IMR-90 (cell line): ENCODE measurements at regions not wholly inside any gene's neighbourhood (a gene's known extent, or its start where the extent isn't known, plus 50 kb on each side); places are given as distances from the start of the nearest gene placed in this dataset.

Source experiments
- ATAC-seq: fragments of 200-7000 bp; cut with Tn5 transposase; 2 replicates; pipeline ENCODE4 v1.9.1; 2020; ENCODE audit warnings: low read depth, mild to moderate bottlenecking, moderate library complexity
- BruUV-seq: library from RNA; stranded (reverse); fragments of 400-500 nt; replicated peaks from 2 replicates; lab custom pipeline; 2021; lab: Mats Ljungman, UMichigan
- CTCF ChIA-PET: fragments of 300-600 bp; formaldehyde crosslinking; extraction: SDS; loops from one replicate; lab custom pipeline; 2021; ENCODE audit warnings: antibody characterized with exemption; lab: Yijun Ruan, JAX
- POLR2A ChIA-PET: fragments of 300-600 bp; sonication (Branson Sonifier 250); formaldehyde crosslinking; loops from one replicate; lab custom pipeline; 2022; ENCODE audit warnings: antibody characterized with exemption; ENCODE audit not compliant: unreplicated experiment; lab: Charles Lee
- DNase-seq: peaks from one replicate; pipeline ENCODE4 v3.0.0; 2013
- H2AFZ ChIP-seq: replicated peaks from 2 replicates; pipeline ENCODE3; 2013; ENCODE audit warnings: low read length, mild to moderate bottlenecking; ENCODE audit not compliant: poor library complexity
- H2AK5ac ChIP-seq: 2 replicates; pipeline ENCODE4 v1.6.1; 2013; ENCODE audit warnings: low read depth, low read length, inconsistent platforms
- H2AK9ac ChIP-seq: replicated peaks from 2 replicates; pipeline ENCODE3; 2013; ENCODE audit warnings: mild to moderate bottlenecking, low read depth, low read length, moderate library complexity; ENCODE audit not compliant: poor library complexity
- H2BK120ac ChIP-seq: 2 replicates; pipeline ENCODE4 v1.6.1; 2013; ENCODE audit warnings: low read depth, low read length, inconsistent platforms
- H2BK15ac ChIP-seq: 3 replicates; pipeline ENCODE4 v1.6.1; 2013; ENCODE audit warnings: low read depth, low read length, inconsistent platforms
- H2BK20ac ChIP-seq: 2 replicates; pipeline ENCODE4 v1.6.1; 2013; ENCODE audit warnings: low read depth, mild to moderate bottlenecking, inconsistent platforms, low read length, moderate library complexity
- H2BK5ac ChIP-seq: 2 replicates; pipeline ENCODE4 v1.6.1; 2013; ENCODE audit warnings: mild to moderate bottlenecking, low read depth, low read length, inconsistent platforms; ENCODE audit not compliant: poor library complexity, severe bottlenecking
- H3K14ac ChIP-seq: replicated peaks from 2 replicates; pipeline ENCODE4 v1.6.1; 2013; ENCODE audit warnings: low read depth, low read length, inconsistent platforms
- H3K18ac ChIP-seq: 2 replicates; pipeline ENCODE4 v1.6.1; 2013; ENCODE audit warnings: low read depth, low read length, control low read depth
- H3K23ac ChIP-seq: 2 replicates; pipeline ENCODE4 v1.6.1; 2013; ENCODE audit warnings: low read depth, low read length, inconsistent platforms
- H3K27ac ChIP-seq: 2 replicates; pipeline ENCODE4 v1.5.1; 2013; ENCODE audit warnings: mild to moderate bottlenecking, control low read depth, low read length; ENCODE audit not compliant: insufficient read depth
- H3K27me3 ChIP-seq: 2 replicates; pipeline ENCODE4 v1.6.1; 2013; ENCODE audit warnings: low read length; ENCODE audit not compliant: control insufficient read depth, insufficient read depth
- H3K36me3 ChIP-seq: 2 replicates; pipeline ENCODE4 v1.6.1; 2013; ENCODE audit warnings: low read length, mixed read lengths; ENCODE audit not compliant: control insufficient read depth, insufficient read depth
- H3K4ac ChIP-seq: 2 replicates; pipeline ENCODE4 v1.6.1; 2013; ENCODE audit warnings: low read depth, low read length, inconsistent platforms
- H3K4me1 ChIP-seq: 2 replicates; pipeline ENCODE4 v1.6.1; 2013; ENCODE audit warnings: low read length, mixed read lengths; ENCODE audit not compliant: control insufficient read depth, insufficient read depth
- H3K4me2 ChIP-seq: 2 replicates; pipeline ENCODE4 v1.6.1; 2013; ENCODE audit warnings: low read depth, mild to moderate bottlenecking, control low read depth, low read length, moderate library complexity
- H3K4me3 ChIP-seq: 2 replicates; pipeline ENCODE4 v1.5.1; 2013; ENCODE audit warnings: low read depth, mild to moderate bottlenecking, control low read depth, low read length, moderate library complexity; ENCODE audit not compliant: insufficient read depth
- H3K56ac ChIP-seq: 2 replicates; pipeline ENCODE4 v1.6.1; 2013; ENCODE audit warnings: low read length, inconsistent platforms; ENCODE audit not compliant: insufficient read depth; ENCODE audit errors: extremely low read depth
- H3K79me1 ChIP-seq, 2 experiments: 2 replicates each; pipeline ENCODE4 v1.6.1; 2013; ENCODE audit warnings: low read length in 2 of 2, inconsistent platforms in 1 of 2, low read depth in 1 of 2
- H3K9ac ChIP-seq: 2 replicates; pipeline ENCODE4 v1.6.1; 2013; ENCODE audit warnings: low read depth, low read length, control low read depth
- H3K9me1 ChIP-seq: 2 replicates; pipeline ENCODE4 v1.6.1; 2013; ENCODE audit warnings: low read length, inconsistent platforms; ENCODE audit not compliant: insufficient read depth
- H3K9me3 ChIP-seq: 2 replicates; pipeline ENCODE4 v1.6.1; 2013; ENCODE audit warnings: low read length; ENCODE audit not compliant: control insufficient read depth, insufficient read depth
- H4K20me1 ChIP-seq: 2 replicates; pipeline ENCODE4 v1.6.1; 2013; ENCODE audit warnings: low read length, inconsistent platforms; ENCODE audit not compliant: insufficient read depth
- H4K5ac ChIP-seq: 2 replicates; pipeline ENCODE4 v1.6.1; 2013; ENCODE audit warnings: mild to moderate bottlenecking, low read depth, low read length, control low read depth
- H4K8ac ChIP-seq, 2 experiments: 2 replicates each; pipeline ENCODE4 v1.6.1; 2013; ENCODE audit warnings: low read depth in 2 of 2, low read length in 2 of 2, control low read depth in 1 of 2, inconsistent platforms in 1 of 2
- H4K91ac ChIP-seq: 2 replicates; pipeline ENCODE4 v1.6.1; 2013; ENCODE audit warnings: low read depth, low read length, inconsistent platforms; ENCODE audit not compliant: insufficient read depth
- CEBPB ChIP-seq: IDR thresholded peaks from 2 replicates; pipeline ENCODE4 v1.6.1; 2012; ENCODE audit warnings: low read depth, low read length, improper control_type of control experiment
- CHD1 ChIP-seq: IDR thresholded peaks from 2 replicates; pipeline ENCODE4 v1.6.1; 2012; ENCODE audit warnings: low read depth, low read length, improper control_type of control experiment
- FOS ChIP-seq: fragments of 150-350 bp; IDR thresholded peaks from 2 replicates; pipeline ENCODE4 v1.6.1; 2016; ENCODE audit warnings: low read depth, low read length
- MAFK ChIP-seq: IDR thresholded peaks from 2 replicates; pipeline ENCODE4 v1.6.1; 2012; ENCODE audit warnings: low read depth, low read length, improper control_type of control experiment
- MXI1 ChIP-seq: IDR thresholded peaks from 2 replicates; pipeline ENCODE4 v1.6.1; 2012; ENCODE audit warnings: low read depth, mild to moderate bottlenecking, low read length, moderate library complexity, borderline replicate concordance
- NFE2L2 ChIP-seq: fragments of 150-350 bp; IDR thresholded peaks from 2 replicates; pipeline ENCODE4 v1.6.1; 2016; ENCODE audit warnings: low read depth, mild to moderate bottlenecking, low read length
- POLR2A ChIP-seq: IDR thresholded peaks from 2 replicates; pipeline ENCODE4 v1.6.1; 2012; ENCODE audit warnings: mild to moderate bottlenecking, low read depth, low read length
- RCOR1 ChIP-seq: IDR thresholded peaks from 2 replicates; pipeline ENCODE4 v1.6.1; 2012; ENCODE audit warnings: mild to moderate bottlenecking, low read length, improper control_type of control experiment; ENCODE audit not compliant: insufficient replicate concordance
- WGBS, 2 experiments: methylation state at CpG; one replicate each; pipeline versions ENCODE4 v1.1.5 to v1.1.7; 2013; ENCODE audit warnings: missing lambda C conversion rate in 2 of 2; ENCODE audit not compliant: insufficient read length in 1 of 2; ENCODE audit errors: extremely low coverage in 2 of 2; 5-methylcytosine and 5-hydroxymethylcytosine counted together
- dilution Hi-C: fragments of 300-500 bp; cut with HindIII; formaldehyde crosslinking; loops from one replicate; pipeline ENCODE4 v1.14.3; 2018; ENCODE audit warnings: low sequenced_read_pairs; ENCODE audit not compliant: unreplicated experiment
- in situ Hi-C: fragments of 300-500 bp; cut with MboI; formaldehyde crosslinking; loops from 3 replicates; pipeline ENCODE4 v1.14.3; 2019; ENCODE audit warnings: low sequenced_read_pairs, inconsistent platforms, mixed read lengths
- intact Hi-C: fragments of 100-400 bp; cut with micrococcal nuclease; formaldehyde crosslinking; loops from 2 replicates; pipeline ENCODE4 v1.10.0; 2022
- TF ChIP-seq, protein P1 (sequence below): conservative IDR thresholded peaks from 2 replicates; pipeline ENCODE4 v1.5.1; 2012; ENCODE audit warnings: mild to moderate bottlenecking, low read depth, low read length, improper control_type of control experiment

GRCh38 chr15:85974348-85974705 is 105.3 kb upstream of the AGBL1 start:
- H2AFZ ChIP-seq = no peak overlapping the region
- no peak for ATAC-seq
- H3K4me3 ChIP-seq = no peak overlapping the region
- H2BK15ac ChIP-seq = no peak overlapping the region
- no peaks in the 10 kb centered on the region for H3K4me1 ChIP-seq
- no peak for TF ChIP-seq FOS
- TF ChIP-seq CHD1 = no peak
- TF ChIP-seq NFE2L2 = no peak
- TF ChIP-seq MAFK = no peak
- no peak for TF ChIP-seq MXI1
- no peak for TF ChIP-seq POLR2A
- TF ChIP-seq, protein P1, sequence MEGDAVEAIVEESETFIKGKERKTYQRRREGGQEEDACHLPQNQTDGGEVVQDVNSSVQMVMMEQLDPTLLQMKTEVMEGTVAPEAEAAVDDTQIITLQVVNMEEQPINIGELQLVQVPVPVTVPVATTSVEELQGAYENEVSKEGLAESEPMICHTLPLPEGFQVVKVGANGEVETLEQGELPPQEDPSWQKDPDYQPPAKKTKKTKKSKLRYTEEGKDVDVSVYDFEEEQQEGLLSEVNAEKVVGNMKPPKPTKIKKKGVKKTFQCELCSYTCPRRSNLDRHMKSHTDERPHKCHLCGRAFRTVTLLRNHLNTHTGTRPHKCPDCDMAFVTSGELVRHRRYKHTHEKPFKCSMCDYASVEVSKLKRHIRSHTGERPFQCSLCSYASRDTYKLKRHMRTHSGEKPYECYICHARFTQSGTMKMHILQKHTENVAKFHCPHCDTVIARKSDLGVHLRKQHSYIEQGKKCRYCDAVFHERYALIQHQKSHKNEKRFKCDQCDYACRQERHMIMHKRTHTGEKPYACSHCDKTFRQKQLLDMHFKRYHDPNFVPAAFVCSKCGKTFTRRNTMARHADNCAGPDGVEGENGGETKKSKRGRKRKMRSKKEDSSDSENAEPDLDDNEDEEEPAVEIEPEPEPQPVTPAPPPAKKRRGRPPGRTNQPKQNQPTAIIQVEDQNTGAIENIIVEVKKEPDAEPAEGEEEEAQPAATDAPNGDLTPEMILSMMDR = no peak
- TF ChIP-seq CEBPB = no peak
- no peak for TF ChIP-seq RCOR1
- H3K9ac ChIP-seq = no peak overlapping the region
- H4K91ac ChIP-seq = no peak overlapping the region
- no peaks in the 10 kb centered on the region for H3K9me1 ChIP-seq
- in situ Hi-C loops (no loop called here), intact Hi-C loops (no loop called here), dilution Hi-C loops (no loop called here)
- ChIA-PET CTCF (no interaction called here), POLR2A (no interaction called here)
- DNase-seq = no peak
- no peaks in the 10 kb centered on the region for H3K27me3 ChIP-seq
- WGBS, 2 experiments = no CpG with 5 or more reads among the region's 3 CpGs
- H3K4ac ChIP-seq = no peak overlapping the region
- H3K27ac ChIP-seq = no peak overlapping the region
- H4K5ac ChIP-seq = no peak overlapping the region
- no peaks in the 10 kb centered on the region for H3K79me1 ChIP-seq
- no peak overlapping the region for H2BK120ac ChIP-seq
- no peak overlapping the region for H3K14ac ChIP-seq
- H3K36me3 ChIP-seq = no peaks in the 10 kb centered on the region
- H2AK9ac ChIP-seq = no peak overlapping the region
- no peak overlapping the region for H2BK5ac ChIP-seq
- peaks cover 16% of the 10 kb centered on the region; the same call in 1 of the 2 replicates for H3K9me3 ChIP-seq
- no peak overlapping the region for H4K8ac ChIP-seq
- no peak overlapping the region for H2BK20ac ChIP-seq
- no peak overlapping the region for H3K4me2 ChIP-seq
- H3K56ac ChIP-seq = no peak overlapping the region
- H2AK5ac ChIP-seq = no peak overlapping the region
- H4K20me1 ChIP-seq = no peaks in the 10 kb centered on the region
- no peak overlapping the region for H3K18ac ChIP-seq
- BruUV-seq = no TSS peak
- H3K23ac ChIP-seq = no peak overlapping the region
